NCI-H345 treated with DMSO at 0.1 percent for 48 hours (cell line): ENCODE measurements at regions not wholly inside any gene's neighbourhood (a gene's known extent, or its start where the extent isn't known, plus 50 kb on each side); places are given as distances from the start of the nearest gene placed in this dataset.

ENCODE experiments used
- DNase-seq: peaks from one replicate; lab custom pipeline; 2025; ENCODE audit not compliant: unreplicated experiment; lab: John Stamatoyannopoulos, UW

GRCh38 chr7:106797937-106798336, 67.1 kb upstream of the PIK3CG start:
- no peak for DNase-seq

- no peak for DNase-seq
Observed at GRCh38 chr7:106802589-106802988, 62.5 kb upstream of the PIK3CG start.

DNA sequence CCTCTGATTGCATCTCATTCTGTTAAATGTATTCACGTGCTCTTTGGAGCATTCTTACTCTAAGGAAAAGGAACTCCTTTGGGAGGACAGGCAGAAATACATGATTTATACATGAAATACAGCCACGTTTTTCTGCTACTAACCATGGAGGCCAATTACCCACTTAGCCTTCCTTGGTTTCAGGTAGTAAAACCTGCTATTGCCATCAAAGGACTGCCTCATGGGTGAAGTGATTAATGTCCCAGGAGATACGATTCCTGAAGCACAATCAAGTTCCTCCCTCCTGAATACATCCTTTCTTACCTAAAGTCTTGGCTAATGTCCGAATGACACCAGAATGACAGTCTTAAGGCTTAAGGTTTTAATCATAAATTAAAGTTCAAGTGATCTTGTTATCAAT, 58.5 kb upstream of the PIK3CG start:
- peak; percentile 27 for DNase-seq

- peak; percentile 33 for DNase-seq
Observed at GRCh38 chr7:106807474-106807873, 57.6 kb upstream of the PIK3CG start.

DNA sequence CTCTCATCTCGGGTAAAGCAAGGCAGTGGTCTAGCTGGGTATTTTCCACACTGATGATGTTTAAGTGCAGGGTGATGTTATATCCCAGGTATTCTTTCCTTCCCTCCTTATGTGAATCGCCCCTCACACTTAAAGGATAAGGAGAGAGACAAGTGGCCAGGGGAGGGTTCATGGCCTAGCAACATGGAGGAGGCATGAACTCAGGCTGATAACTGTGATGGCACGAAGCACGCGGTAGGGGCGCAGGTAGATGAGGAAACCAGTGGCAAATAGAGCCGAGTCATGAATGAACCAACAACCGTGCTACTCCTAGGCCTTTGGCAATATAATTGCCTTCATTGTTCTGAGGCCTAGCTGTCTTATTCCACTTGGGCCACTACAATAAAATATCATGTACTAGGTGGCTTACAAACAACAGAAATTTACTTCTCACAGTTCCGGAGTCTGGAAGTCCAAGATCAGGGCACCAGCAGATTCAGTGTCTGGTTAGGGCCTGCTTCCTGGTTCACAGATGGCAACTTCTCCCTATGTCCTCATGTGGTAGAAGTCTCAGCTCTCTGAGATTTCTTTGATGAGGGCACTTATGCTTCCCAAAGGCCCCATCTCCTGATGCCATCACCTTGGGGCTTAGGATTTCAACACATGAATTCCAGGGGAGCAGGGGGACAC, 56.0 kb upstream of the PIK3CG start:
- DNase-seq, result no peak

DNA sequence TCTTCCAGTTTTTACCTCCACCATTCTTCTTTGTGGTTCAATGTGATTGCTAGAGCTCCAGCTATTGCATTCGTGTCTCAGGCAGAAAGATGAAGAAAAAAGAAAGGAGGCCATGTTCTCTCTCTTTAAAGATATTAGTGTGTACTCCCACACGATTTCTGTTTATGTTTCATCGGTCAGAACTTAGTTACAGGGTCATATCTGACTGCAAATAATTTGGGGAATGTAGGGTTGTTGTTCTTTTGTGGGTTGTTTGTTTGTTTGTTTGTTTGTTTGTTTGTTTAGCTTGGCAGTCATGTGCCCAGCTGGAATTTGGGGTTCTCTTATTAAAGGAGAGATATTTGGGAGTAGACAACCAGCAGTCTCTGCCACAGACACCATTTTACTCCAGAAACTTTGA, 53.6 kb upstream of the PIK3CG start:
- no peak for DNase-seq

DNA sequence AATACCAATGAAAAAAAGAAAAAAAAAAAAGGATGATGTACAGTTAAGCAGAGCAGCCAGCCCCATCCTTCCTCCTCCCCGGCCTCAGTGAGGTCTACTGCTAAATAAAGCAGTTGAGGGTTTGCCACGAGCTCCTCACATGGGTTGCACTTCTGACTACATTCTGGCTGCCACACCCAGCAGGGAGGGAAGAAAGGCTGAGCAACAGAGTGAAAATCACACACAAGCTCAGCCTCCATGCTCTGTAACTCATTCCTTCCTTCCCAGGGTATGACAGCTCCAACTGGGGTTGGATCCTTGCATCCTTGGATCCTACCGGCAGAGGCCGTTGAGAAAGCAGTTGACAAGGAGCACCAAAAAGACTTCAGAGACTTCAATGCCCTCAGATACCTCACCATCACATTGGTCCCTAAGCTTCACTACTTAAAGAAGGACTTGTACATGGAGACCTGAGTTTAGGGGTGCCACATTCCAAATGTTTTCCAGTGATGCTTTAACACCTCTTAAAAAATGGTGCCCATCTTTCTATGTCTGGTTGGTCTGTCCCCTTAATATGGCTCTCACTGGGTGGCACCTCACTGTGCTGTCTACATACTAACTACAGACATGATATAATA, 52.9 kb upstream of the PIK3CG start:
- no peak for DNase-seq

GRCh38 chr7:106813705-106814305, 51.3 kb upstream of the PIK3CG start:
- DNase-seq, result no peak

DNA sequence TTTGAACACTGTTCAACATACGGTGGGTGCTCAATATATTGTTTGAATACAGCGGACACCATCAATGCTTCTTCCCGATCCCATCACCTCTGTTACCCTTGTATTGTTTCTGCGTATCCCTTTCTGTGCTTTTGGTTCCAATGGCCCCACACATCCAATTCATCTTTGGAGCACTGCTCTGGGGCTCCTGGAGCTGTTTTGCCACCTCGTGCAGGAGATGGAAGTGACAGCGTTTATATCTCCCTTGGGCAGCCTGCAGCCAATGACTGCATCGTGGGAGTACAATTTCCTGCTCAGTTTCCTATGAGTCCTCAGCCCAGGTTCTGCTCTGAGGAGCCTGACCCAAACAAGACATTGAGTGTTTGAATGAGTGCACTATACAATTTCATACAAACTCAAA, 50.2 kb upstream of the PIK3CG start:
- no peak for DNase-seq
